Liver (tissue), 3 donors: ENCODE measurements at regions not wholly inside any gene's neighbourhood (a gene's known extent, or its start where the extent isn't known, plus 50 kb on each side); places are given as distances from the start of the nearest gene placed in this dataset.

Source experiments
- CTCF ChIP-seq: fragments of 150-350 bp; IDR thresholded peaks from 2 replicates; pipeline ENCODE4 v1.5.1; 2017; ENCODE audit warnings: improper control_type of control experiment, low read depth, low read length; ENCODE audit not compliant: missing input control
- EGR1 ChIP-seq, 2 donors: IDR thresholded peaks; 2 replicates each; pipeline ENCODE4 v1.6.1; 2016 to 2018; ENCODE audit warnings: antibody characterized with exemption in 2 of 2, low read depth in 2 of 2
- JUND ChIP-seq, 2 donors: IDR thresholded peaks; 2 replicates each; pipeline ENCODE4 v1.6.1; 2016; ENCODE audit warnings: antibody characterized with exemption in 2 of 2
- MAX ChIP-seq: IDR thresholded peaks from 2 replicates; pipeline ENCODE4 v1.6.1; 2016; ENCODE audit warnings: antibody characterized with exemption
- REST ChIP-seq: IDR thresholded peaks from 2 replicates; pipeline ENCODE4 v1.6.1; 2016; ENCODE audit warnings: antibody characterized with exemption, mild to moderate bottlenecking
- SP1 ChIP-seq: IDR thresholded peaks from 2 replicates; pipeline ENCODE4 v1.6.1; 2018; ENCODE audit warnings: antibody characterized with exemption, mild to moderate bottlenecking
- YY1 ChIP-seq: IDR thresholded peaks from 2 replicates; pipeline ENCODE4 v1.6.1; 2016; ENCODE audit warnings: antibody characterized with exemption, mild to moderate bottlenecking
- donor health status: healthy.
- donor health status: healthy.

GRCh38 chr17:37796076-37796475 lies 51.2 kb upstream of the HNF1B start:
- no peak for TF ChIP-seq YY1
- no peak for TF ChIP-seq JUND (IDR thresholded peaks at IDR 0.05)
- no peak for TF ChIP-seq CTCF
- TF ChIP-seq REST = no peak
- TF ChIP-seq MAX = no peak
- no peak for TF ChIP-seq SP1
- TF ChIP-seq EGR1 (IDR thresholded peaks at IDR 0.05; ENCODE audit: low read depth in 2 of 2) = no peak
